ENCODE measurements at regions not wholly inside any gene's neighbourhood (a gene's known extent, or its start where the extent isn't known, plus 50 kb on each side); places are given as distances from the start of the nearest gene placed in this dataset.

DNA sequence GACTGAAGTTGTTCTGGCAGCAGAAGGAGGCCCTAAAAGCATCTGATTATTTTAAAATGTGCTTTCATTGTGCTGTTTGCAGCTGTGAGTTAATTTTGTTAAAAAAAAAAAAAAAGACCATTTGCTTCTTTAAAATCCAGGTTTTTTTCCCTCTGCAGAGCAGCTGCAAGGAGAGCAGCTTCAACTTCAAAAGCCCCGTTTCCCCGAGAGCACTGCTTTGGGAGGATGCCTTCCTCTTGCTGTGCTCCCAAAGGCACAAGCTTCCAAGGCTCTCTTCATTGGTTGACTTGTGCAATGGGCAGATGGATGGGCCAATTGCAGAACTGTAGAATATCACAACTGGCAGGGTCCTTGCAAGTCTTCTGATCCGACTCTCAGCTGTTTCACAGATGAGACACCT is 459.2 kb upstream of the PKN2 start:
- H3K27ac ChIP-seq, result no peak overlapping the region
- TF ChIP-seq, protein P1, sequence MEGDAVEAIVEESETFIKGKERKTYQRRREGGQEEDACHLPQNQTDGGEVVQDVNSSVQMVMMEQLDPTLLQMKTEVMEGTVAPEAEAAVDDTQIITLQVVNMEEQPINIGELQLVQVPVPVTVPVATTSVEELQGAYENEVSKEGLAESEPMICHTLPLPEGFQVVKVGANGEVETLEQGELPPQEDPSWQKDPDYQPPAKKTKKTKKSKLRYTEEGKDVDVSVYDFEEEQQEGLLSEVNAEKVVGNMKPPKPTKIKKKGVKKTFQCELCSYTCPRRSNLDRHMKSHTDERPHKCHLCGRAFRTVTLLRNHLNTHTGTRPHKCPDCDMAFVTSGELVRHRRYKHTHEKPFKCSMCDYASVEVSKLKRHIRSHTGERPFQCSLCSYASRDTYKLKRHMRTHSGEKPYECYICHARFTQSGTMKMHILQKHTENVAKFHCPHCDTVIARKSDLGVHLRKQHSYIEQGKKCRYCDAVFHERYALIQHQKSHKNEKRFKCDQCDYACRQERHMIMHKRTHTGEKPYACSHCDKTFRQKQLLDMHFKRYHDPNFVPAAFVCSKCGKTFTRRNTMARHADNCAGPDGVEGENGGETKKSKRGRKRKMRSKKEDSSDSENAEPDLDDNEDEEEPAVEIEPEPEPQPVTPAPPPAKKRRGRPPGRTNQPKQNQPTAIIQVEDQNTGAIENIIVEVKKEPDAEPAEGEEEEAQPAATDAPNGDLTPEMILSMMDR (IDR thresholded peaks at IDR 0.05), result no peak
- TF ChIP-seq ZFX (IDR thresholded peaks at IDR 0.05; ENCODE audit: borderline replicate concordance), result no peak

DNA sequence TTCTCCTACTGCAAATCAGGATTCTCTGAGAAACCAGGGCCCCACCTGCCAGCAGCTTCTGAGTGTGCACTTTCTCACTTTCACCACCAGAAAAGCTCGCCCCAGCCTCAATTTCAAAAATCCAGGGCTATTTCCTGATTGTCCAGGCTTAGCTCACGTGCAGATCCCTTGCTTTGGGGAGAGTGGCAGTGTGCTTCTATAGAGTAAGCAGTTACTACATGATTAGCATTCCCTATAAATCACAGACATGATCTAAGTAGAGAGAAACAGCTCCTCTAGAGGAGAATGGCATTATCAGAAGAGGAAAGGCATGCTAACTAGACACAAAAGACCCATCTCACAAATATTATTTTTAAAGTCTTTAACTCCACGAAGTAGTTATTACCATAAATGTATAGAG is 456.0 kb upstream of the PKN2 start:
- TF ChIP-seq, protein P1 (IDR thresholded peaks at IDR 0.05), result peak; percentile 30
- TF ChIP-seq ZFX (IDR thresholded peaks at IDR 0.05; ENCODE audit: borderline replicate concordance), result no peak
- no peak overlapping the region for H3K27ac ChIP-seq

GRCh38 chr1:88230126-88230525 is 453.9 kb upstream of the PKN2 start:
- H3K27ac ChIP-seq, result no peak overlapping the region
- TF ChIP-seq ZFX (IDR thresholded peaks at IDR 0.05; ENCODE audit: borderline replicate concordance), result no peak
- TF ChIP-seq, protein P1 (IDR thresholded peaks at IDR 0.05), result no peak

- no peak overlapping the region for H3K27ac ChIP-seq
- no peak for TF ChIP-seq ZFX (IDR thresholded peaks at IDR 0.05; ENCODE audit: borderline replicate concordance)
- TF ChIP-seq, protein P1 (IDR thresholded peaks at IDR 0.05), result no peak
These were observed 447.0 kb upstream of the PKN2 start for GRCh38 chr1:88237058-88237457.

DNA sequence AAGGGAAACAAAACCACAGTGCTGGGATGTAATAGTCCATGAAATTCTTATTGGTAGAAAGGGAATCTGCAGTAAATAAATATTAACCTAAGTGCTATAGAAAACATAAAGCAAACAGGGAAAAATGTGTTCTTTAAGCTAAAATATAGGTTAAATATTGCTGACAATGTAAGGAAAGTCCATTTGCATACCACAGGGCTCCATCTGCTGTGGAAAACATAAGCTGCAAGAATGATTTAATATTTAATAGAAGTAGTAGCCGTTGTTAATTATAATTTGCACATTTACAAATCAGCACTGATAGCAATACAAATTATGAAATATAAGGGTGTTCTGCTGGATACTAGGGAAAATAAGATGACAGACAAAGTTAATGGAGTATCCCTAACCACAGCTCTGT is 444.9 kb upstream of the PKN2 start:
- no peak overlapping the region for H3K27ac ChIP-seq
- TF ChIP-seq, protein P1 (IDR thresholded peaks at IDR 0.05), result no peak
- no peak for TF ChIP-seq ZFX (IDR thresholded peaks at IDR 0.05; ENCODE audit: borderline replicate concordance)

DNA sequence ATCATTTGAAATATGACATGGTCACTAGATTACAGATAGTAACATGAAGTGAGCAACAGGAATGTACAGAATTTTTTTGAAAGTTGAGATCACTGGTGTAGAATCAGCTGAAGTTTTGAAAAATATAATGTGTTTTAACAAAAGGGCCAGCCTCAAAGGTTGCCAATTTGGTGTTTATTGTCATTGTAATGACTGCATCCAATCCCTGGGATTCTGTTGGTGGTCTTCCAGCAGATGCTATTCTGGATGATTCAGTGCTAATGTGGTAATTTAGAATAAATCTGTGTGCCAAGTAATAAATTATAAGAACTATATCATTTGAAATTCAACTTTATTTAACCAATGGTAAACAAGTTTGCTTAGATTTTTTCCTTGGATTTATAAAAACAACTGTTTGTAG is 436.4 kb upstream of the PKN2 start:
- H3K27ac ChIP-seq, result no peak overlapping the region
- TF ChIP-seq, protein P1 (IDR thresholded peaks at IDR 0.05), result no peak
- TF ChIP-seq ZFX (IDR thresholded peaks at IDR 0.05; ENCODE audit: borderline replicate concordance), result no peak

DNA sequence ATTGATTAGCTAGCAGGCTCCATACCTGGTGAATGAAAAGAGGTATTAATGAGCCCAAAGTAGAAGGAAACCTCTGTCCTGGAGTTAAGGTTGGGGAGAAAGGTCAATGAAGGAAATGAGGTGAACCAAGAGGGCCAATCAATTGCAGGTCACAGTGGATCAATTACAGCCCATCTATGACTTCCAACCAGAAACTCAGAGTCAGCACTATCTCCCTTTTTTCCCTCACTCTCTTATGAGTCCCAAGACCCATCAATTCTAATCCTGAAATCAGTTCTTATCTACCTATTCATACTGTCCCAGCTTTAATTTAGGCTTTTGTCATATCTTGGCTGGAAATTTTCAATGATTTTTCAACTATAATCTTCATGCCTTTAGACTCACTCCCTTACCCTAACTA is 433.2 kb upstream of the PKN2 start:
- H3K27ac ChIP-seq, result no peak overlapping the region
- TF ChIP-seq ZFX (IDR thresholded peaks at IDR 0.05; ENCODE audit: borderline replicate concordance), result no peak
- TF ChIP-seq, protein P1 (IDR thresholded peaks at IDR 0.05), result no peak
